ENCODE measurements at regions not wholly inside any gene's neighbourhood (a gene's known extent, or its start where the extent isn't known, plus 50 kb on each side); places are given as distances from the start of the nearest gene placed in this dataset.

DNA sequence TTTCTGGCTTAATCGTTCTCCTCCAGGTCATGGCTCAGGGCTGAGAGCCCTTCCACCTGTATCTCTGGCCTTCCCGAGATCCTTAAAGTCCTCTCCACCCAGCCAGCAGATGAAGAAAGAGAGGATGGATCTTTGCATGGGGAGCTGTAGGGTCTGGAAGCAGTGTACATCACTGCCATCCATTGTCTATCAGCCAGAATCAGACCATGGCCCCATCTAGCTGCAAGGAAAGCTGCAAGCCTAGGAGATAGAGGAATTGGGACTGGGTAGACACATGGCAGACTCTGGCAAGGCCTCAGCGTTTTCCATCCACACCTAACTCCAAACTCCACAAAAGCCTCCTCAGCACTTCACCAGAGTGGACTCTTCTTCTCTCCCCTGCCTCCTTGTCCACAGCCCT lies 113.8 kb upstream of the MAFB start:
- TF ChIP-seq EZH2 (IDR thresholded peaks at IDR 0.05), result no peak
- TF ChIP-seq POLR2AphosphoS5 (IDR thresholded peaks at IDR 0.05; ENCODE audit: borderline replicate concordance, low read depth, low read length), result no peak
